ENCODE measurements at regions not wholly inside any gene's neighbourhood (a gene's known extent, or its start where the extent isn't known, plus 50 kb on each side); places are given as distances from the start of the nearest gene placed in this dataset.
A peak's percentile ranks its signal among the peaks of the same experiment; 100 is the strongest.

DNA sequence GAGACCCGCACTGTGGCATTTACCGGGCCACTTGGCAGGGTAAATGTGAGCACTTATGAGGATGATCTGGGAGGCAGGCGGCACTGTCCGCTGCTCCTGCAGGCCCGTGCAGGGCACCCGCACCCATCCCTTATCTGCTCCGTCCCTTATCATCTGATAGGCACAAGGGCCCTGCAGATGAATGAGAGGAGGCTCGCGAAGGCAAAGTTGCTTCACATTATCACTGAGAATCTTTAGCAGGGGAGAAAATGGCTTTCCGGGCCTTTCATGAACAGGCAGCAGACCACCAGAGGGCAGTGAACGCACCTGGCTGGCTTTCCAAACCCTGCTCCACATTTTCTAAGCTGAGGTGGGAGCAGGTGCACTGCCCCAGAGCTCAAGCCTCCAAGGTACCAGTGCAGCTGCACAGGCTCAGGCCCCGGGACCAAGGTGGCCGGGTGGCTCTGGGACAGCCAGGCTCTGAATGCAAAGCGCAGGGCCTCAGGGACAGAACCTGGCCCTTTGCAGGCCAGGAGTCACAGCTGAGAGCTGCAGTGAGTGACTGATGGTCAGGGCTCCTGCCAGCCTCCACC, 165.6 kb downstream of the SHANK2 start:
- no peak overlapping the region for H3K4me3 ChIP-seq (ENCODE audit: low read length)
- TF ChIP-seq, protein P1, sequence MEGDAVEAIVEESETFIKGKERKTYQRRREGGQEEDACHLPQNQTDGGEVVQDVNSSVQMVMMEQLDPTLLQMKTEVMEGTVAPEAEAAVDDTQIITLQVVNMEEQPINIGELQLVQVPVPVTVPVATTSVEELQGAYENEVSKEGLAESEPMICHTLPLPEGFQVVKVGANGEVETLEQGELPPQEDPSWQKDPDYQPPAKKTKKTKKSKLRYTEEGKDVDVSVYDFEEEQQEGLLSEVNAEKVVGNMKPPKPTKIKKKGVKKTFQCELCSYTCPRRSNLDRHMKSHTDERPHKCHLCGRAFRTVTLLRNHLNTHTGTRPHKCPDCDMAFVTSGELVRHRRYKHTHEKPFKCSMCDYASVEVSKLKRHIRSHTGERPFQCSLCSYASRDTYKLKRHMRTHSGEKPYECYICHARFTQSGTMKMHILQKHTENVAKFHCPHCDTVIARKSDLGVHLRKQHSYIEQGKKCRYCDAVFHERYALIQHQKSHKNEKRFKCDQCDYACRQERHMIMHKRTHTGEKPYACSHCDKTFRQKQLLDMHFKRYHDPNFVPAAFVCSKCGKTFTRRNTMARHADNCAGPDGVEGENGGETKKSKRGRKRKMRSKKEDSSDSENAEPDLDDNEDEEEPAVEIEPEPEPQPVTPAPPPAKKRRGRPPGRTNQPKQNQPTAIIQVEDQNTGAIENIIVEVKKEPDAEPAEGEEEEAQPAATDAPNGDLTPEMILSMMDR (conservative IDR thresholded peaks at IDR 0.05; ENCODE audit: low read length), result peak; percentile 48
- DNase-seq (ENCODE audit: low read depth), result peak; percentile 3

DNA sequence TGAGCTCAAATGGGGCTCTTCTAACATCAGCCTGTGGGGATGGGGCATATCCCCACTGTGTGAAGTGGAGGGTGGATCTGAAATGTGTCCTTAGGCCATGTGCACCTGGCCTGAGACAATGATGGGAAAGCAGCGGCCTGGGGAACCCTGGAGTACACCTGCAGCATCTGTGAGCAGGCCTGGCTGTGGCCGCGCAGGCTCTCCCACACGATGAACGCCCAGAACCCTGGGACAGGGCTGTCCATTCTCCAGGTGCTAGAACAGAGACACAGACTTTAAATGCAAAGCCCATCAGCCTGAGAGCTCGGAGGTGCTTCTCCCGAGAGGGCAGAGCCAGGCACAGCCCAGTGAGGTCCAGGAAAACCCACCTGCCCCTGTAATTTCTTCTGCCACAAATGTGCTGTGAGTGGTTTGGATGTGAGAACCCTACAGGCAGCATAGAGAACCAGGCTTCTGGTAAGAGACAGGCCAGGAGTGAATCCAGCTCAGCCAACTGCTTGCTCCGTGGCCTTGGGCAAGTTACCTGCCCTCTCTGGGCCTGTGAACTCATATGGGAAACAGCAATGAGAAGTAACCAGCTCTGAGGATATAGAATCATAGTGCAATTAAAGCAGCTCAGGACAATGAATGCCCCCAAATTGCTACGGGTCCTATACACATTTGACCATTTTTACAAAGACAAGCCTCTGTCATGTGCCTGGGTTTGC, 167.9 kb downstream of the SHANK2 start:
- DNase-seq (ENCODE audit: low read depth), result no peak
- H3K4me3 ChIP-seq (ENCODE audit: low read length), result no peak overlapping the region
- TF ChIP-seq, protein P1 (conservative IDR thresholded peaks at IDR 0.05; ENCODE audit: low read length), result no peak

DNA sequence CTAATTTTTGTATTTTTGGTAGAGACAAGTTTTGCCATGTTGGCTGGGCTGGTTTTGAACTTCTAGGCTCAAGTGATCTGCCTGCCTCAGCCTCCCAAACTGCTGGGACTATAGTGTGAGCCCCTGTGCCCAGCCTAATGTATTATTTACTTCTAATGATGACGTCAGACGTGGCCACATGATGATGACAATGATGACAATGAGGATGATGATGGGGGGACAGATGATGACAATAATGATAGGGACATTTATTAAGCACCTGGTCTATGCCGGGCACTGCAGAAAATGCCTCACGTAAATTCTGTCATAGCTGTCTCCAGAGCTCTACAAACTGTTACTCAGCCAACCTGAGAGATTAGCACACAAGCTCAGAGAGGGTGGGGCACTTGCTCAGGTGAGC, 169.3 kb downstream of the SHANK2 start:
- DNase-seq (ENCODE audit: low read depth), result no peak
- TF ChIP-seq, protein P1 (conservative IDR thresholded peaks at IDR 0.05; ENCODE audit: low read length), result no peak

DNA sequence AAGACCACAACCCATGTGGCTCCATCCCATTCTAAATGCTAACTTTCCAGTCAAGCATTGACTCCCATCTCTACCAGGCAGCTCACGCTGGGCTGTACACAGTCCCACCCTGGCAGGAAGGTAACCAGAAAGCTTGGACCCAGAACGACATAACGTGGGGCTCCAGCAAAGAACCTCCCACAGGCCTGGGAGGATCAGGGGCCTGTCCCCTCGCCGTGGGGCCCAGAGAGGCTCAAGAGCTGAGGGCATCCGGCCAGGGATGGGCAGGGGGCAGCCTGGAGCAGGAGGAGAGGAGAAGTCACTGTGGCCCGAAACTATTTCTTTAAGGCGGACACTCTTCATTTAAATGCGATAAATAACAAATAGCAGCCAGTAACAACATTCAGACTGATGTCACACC, 169.9 kb downstream of the SHANK2 start:
- H3K4me3 ChIP-seq (ENCODE audit: low read length), result no peak overlapping the region
- TF ChIP-seq, protein P1 (conservative IDR thresholded peaks at IDR 0.05; ENCODE audit: low read length), result no peak

More for the DNA sequence above, 169.3 kb downstream of the SHANK2 start:
- no peak overlapping the region for H3K4me3 ChIP-seq (ENCODE audit: low read length)

DNA sequence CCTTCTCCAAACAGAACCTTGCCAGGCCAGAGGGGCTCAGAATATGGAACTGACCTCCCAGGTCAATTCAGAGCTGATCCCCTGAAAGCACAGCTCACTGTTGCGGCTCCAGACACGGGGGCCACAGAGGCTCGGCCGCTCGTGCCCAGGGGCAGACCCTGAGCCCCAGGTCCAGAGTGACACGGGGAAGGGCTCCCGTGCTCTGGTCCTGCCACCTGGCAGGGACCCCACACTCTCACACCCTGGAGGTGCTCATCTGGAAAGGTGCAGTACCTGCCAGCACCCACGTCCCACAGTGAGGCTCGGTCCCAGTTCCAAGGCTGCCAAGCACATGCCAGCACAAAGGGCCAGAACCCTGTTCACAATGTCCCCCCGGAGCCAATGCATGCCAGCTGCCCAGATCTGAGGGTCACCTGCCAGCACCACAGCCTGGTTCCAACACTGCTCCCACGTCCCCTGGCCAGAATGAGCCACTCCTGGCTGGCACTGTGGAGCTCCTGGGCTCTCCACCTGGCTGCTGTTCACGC, 170.6 kb downstream of the SHANK2 start:
- TF ChIP-seq, protein P1 (conservative IDR thresholded peaks at IDR 0.05; ENCODE audit: low read length), result no peak
- DNase-seq (ENCODE audit: low read depth), result no peak
- H3K4me3 ChIP-seq (ENCODE audit: low read length), result no peak overlapping the region

More for the DNA sequence above, 169.9 kb downstream of the SHANK2 start:
- no peak for DNase-seq (ENCODE audit: low read depth)

DNA sequence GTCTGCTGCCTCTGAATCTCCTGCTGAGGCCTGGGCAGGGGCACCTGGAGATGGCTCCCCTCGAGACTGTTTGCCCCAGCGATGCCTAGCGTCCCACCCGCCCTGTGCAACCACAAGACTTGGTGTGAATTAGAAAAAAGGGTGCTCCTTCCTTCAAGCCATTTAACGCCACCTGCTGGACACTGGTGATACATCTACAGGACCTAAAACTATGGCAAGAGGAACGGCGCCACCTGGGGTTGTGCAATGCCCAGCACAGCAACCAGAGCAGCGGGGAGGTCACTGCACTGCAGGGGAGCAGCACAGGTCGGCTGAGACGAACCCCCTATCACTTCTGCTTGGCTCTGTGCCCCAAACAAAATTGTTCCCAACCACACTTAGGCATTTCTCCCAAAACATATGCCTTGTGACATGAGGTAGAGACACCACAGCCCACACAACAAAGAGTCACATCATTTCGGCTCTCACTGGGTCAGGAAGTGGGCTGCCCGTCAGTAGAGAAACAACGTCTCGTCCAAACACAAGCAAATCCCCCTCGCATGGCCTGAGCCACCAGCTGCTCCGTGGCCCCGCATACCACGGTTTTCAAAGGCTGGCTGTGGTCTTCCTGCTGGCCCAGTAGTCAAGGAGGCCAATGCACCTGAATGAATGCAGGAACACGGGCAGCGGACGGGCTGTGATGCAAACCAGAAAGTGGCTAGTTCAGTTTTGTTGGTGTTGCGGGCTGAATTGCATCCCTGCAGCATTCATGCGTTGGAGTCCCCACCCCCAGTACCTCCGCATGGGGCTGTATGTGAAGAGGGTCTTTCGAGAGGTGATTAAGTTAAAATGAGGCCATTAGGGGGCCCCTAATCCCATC, 171.9 kb downstream of the SHANK2 start:
- TF ChIP-seq, protein P1 (conservative IDR thresholded peaks at IDR 0.05; ENCODE audit: low read length), result peak; percentile 63
- DNase-seq (ENCODE audit: low read depth), result peak; percentile 53
- no peak overlapping the region for H3K4me3 ChIP-seq (ENCODE audit: low read length)

Measured in AG10803 (cell line).